ENCODE measurements at regions not wholly inside any gene's neighbourhood (a gene's known extent, or its start where the extent isn't known, plus 50 kb on each side); places are given as distances from the start of the nearest gene placed in this dataset.

GRCh38 chrX:144494074-144494473 is 610.2 kb downstream of the UBE2NL start:
- no peaks in the 10 kb centered on the region for H3K36me3 ChIP-seq (ENCODE audit: insufficient read depth, low read length)
- no peak overlapping the region for H2AFZ ChIP-seq (ENCODE audit: low read length)
- H3K4me2 ChIP-seq (ENCODE audit: insufficient read depth, low read length), result no peak overlapping the region
- DNase-seq (ENCODE audit: insufficient read length, low spot score, missing footprints), result no peak
- H3K27me3 ChIP-seq (ENCODE audit: insufficient read depth, low read length), result no peaks in the 10 kb centered on the region
- no peaks in the 10 kb centered on the region for H3K79me2 ChIP-seq (ENCODE audit: insufficient read depth, low read length)
- no peaks in the 10 kb centered on the region for H3K4me1 ChIP-seq (ENCODE audit: insufficient read depth, low read length)
- H3K4me3 ChIP-seq (ENCODE audit: insufficient read depth, low read length), result no peak overlapping the region
- H4K20me1 ChIP-seq (ENCODE audit: insufficient read depth, low read length), result no peaks in the 10 kb centered on the region
- no peaks in the 10 kb centered on the region for H3K9me3 ChIP-seq (ENCODE audit: low read depth, low read length)
- TF ChIP-seq CTCF (IDR thresholded peaks at IDR 0.05; ENCODE audit: extremely low read depth, low read depth, low read length), result no peak
- H3K27ac ChIP-seq (ENCODE audit: low read depth, low read length), result no peak overlapping the region

GRCh38 chrX:144531877-144532276 is 648.0 kb downstream of the UBE2NL start:
- no peaks in the 10 kb centered on the region for H4K20me1 ChIP-seq (ENCODE audit: insufficient read depth, low read length)
- no peak overlapping the region for H3K4me3 ChIP-seq (ENCODE audit: insufficient read depth, low read length)
- H3K27ac ChIP-seq (ENCODE audit: low read depth, low read length), result no peak overlapping the region
- H3K4me2 ChIP-seq (ENCODE audit: insufficient read depth, low read length), result no peak overlapping the region
- no peaks in the 10 kb centered on the region for H3K27me3 ChIP-seq (ENCODE audit: insufficient read depth, low read length)
- no peaks in the 10 kb centered on the region for H3K9me3 ChIP-seq (ENCODE audit: low read depth, low read length)
- H3K79me2 ChIP-seq (ENCODE audit: insufficient read depth, low read length), result no peaks in the 10 kb centered on the region
- no peaks in the 10 kb centered on the region for H3K4me1 ChIP-seq (ENCODE audit: insufficient read depth, low read length)
- no peak for DNase-seq (ENCODE audit: insufficient read length, low spot score, missing footprints)
- H3K36me3 ChIP-seq (ENCODE audit: insufficient read depth, low read length), result no peaks in the 10 kb centered on the region
- no peak for TF ChIP-seq CTCF (IDR thresholded peaks at IDR 0.05; ENCODE audit: extremely low read depth, low read depth, low read length)
- H2AFZ ChIP-seq (ENCODE audit: low read length), result no peak overlapping the region

- Histone ChIP-seq H3K4me2 (ENCODE audit: insufficient read depth, low read length) (no peak overlapping the region), H3K36me3 (ENCODE audit: insufficient read depth, low read length) (no peaks in the 10 kb centered on the region), H3K27ac (ENCODE audit: low read depth, low read length) (no peak overlapping the region), H3K9me3 (ENCODE audit: low read depth, low read length) (peaks cover 2% of the 10 kb centered on the region), H3K4me1 (ENCODE audit: insufficient read depth, low read length) (no peaks in the 10 kb centered on the region), H3K27me3 (ENCODE audit: insufficient read depth, low read length) (no peaks in the 10 kb centered on the region), H2AFZ (ENCODE audit: low read length) (no peak overlapping the region), H3K4me3 (ENCODE audit: insufficient read depth, low read length) (no peak overlapping the region), H4K20me1 (ENCODE audit: insufficient read depth, low read length) (no peaks in the 10 kb centered on the region), H3K79me2 (ENCODE audit: insufficient read depth, low read length) (no peaks in the 10 kb centered on the region)
- TF ChIP-seq CTCF (IDR thresholded peaks at IDR 0.05; ENCODE audit: extremely low read depth, low read depth, low read length), result no peak
- no peak for DNase-seq (ENCODE audit: insufficient read length, low spot score, missing footprints)
Measured at GRCh38 chrX:144566592-144566991, 680.7 kb upstream of the SPANXN1 start.

- H3K36me3 ChIP-seq (ENCODE audit: insufficient read depth, low read length), result no peaks in the 10 kb centered on the region
- H3K79me2 ChIP-seq (ENCODE audit: insufficient read depth, low read length), result no peaks in the 10 kb centered on the region
- no peaks in the 10 kb centered on the region for H3K4me1 ChIP-seq (ENCODE audit: insufficient read depth, low read length)
- no peak overlapping the region for H3K4me3 ChIP-seq (ENCODE audit: insufficient read depth, low read length)
- no peak overlapping the region for H3K4me2 ChIP-seq (ENCODE audit: insufficient read depth, low read length)
- H3K9me3 ChIP-seq (ENCODE audit: low read depth, low read length), result peaks cover 3% of the 10 kb centered on the region
- H3K27me3 ChIP-seq (ENCODE audit: insufficient read depth, low read length), result no peaks in the 10 kb centered on the region
- no peak overlapping the region for H2AFZ ChIP-seq (ENCODE audit: low read length)
- no peak for TF ChIP-seq CTCF (IDR thresholded peaks at IDR 0.05; ENCODE audit: extremely low read depth, low read depth, low read length)
- no peak overlapping the region for H3K27ac ChIP-seq (ENCODE audit: low read depth, low read length)
- no peak for DNase-seq (ENCODE audit: insufficient read length, low spot score, missing footprints)
- H4K20me1 ChIP-seq (ENCODE audit: insufficient read depth, low read length), result no peaks in the 10 kb centered on the region
Measured at GRCh38 chrX:144586756-144587155, 660.5 kb upstream of the SPANXN1 start.
